ENCODE measurements at regions not wholly inside any gene's neighbourhood (a gene's known extent, or its start where the extent isn't known, plus 50 kb on each side); places are given as distances from the start of the nearest gene placed in this dataset.
"Not testable (repeated sequence)": the region's sequence is repeated elsewhere in the genome, so short reads cannot be mapped to it uniquely, and the experiment has no call there.

GRCh38 chr3:82165266-82165665 lies 403.8 kb upstream of the GBE1 start:
- no peak overlapping the region for H3K4me3 ChIP-seq (ENCODE audit: low read depth, low read length)
- DNase-seq (ENCODE audit: low read depth) = no peak
- TF ChIP-seq, protein P1, sequence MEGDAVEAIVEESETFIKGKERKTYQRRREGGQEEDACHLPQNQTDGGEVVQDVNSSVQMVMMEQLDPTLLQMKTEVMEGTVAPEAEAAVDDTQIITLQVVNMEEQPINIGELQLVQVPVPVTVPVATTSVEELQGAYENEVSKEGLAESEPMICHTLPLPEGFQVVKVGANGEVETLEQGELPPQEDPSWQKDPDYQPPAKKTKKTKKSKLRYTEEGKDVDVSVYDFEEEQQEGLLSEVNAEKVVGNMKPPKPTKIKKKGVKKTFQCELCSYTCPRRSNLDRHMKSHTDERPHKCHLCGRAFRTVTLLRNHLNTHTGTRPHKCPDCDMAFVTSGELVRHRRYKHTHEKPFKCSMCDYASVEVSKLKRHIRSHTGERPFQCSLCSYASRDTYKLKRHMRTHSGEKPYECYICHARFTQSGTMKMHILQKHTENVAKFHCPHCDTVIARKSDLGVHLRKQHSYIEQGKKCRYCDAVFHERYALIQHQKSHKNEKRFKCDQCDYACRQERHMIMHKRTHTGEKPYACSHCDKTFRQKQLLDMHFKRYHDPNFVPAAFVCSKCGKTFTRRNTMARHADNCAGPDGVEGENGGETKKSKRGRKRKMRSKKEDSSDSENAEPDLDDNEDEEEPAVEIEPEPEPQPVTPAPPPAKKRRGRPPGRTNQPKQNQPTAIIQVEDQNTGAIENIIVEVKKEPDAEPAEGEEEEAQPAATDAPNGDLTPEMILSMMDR (IDR thresholded peaks at IDR 0.05; ENCODE audit: control insufficient read depth, extremely low read depth, insufficient read depth) = no peak

GRCh38 chr3:82163907-82164520 lies 402.6 kb upstream of the GBE1 start:
- TF ChIP-seq, protein P1 (IDR thresholded peaks at IDR 0.05; ENCODE audit: control insufficient read depth, extremely low read depth, insufficient read depth) = no peak
- H3K4me3 ChIP-seq (ENCODE audit: low read depth, low read length) = no peak overlapping the region
- DNase-seq (ENCODE audit: low read depth) = no peak

GRCh38 chr3:82157952-82158351 lies 396.5 kb upstream of the GBE1 start:
- TF ChIP-seq, protein P1 (IDR thresholded peaks at IDR 0.05; ENCODE audit: control insufficient read depth, extremely low read depth, insufficient read depth) = no peak
- no peak for DNase-seq (ENCODE audit: low read depth)
- no peak overlapping the region for H3K4me3 ChIP-seq (ENCODE audit: low read depth, low read length)

DNA sequence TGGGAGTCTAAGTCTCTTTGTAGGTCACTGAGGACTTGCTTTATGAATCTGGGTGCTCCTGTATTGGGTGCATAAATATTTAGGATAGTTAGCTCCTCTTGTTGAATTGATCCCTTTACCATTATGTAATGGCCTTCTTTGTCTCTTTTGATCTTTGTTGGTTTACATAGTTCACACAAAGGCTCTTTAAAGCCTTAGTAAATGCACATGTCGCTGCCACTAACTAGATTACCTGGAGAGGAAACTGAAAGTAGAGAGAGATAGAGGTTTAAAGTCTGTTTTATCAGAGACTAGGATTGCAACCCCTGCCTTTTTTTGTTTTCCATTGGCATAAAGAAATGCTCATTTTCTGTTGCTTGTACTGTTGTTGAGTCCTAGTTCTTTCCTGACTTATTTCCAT lies 392.4 kb upstream of the GBE1 start:
- H3K4me3 ChIP-seq (ENCODE audit: low read depth, low read length); DNase-seq (ENCODE audit: low read depth): not testable (repeated sequence)

DNA sequence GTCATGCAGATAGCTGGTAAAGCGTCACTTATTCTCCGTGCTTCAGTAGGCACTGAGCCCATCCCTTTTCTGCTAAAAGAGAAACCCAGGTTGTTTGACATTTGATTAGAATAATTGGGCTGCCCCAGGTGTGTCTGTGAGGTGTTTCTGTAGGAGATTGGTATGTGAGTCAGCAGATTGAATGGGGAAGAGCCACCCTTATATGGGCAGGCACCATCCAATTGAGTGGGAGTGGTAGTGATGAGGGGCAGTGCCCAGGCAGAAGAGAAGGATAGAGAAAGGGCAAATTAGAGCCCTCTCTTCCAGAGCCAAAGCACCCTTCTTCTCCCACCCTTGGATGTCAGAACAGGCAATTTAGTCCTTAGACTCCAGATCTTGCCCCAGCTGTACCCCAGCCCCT lies 384.3 kb upstream of the GBE1 start:
- H3K4me3 ChIP-seq (ENCODE audit: low read depth, low read length) = no peak overlapping the region
- no peak for DNase-seq (ENCODE audit: low read depth)
- TF ChIP-seq, protein P1 (IDR thresholded peaks at IDR 0.05; ENCODE audit: control insufficient read depth, extremely low read depth, insufficient read depth) = no peak

- DNase-seq (ENCODE audit: low read depth) = no peak
- TF ChIP-seq, protein P1 (IDR thresholded peaks at IDR 0.05; ENCODE audit: control insufficient read depth, extremely low read depth, insufficient read depth) = no peak
- H3K4me3 ChIP-seq (ENCODE audit: low read depth, low read length) = no peak overlapping the region
These were observed 383.4 kb upstream of the GBE1 start for GRCh38 chr3:82144811-82145210.

GRCh38 chr3:82143661-82144412 lies 382.4 kb upstream of the GBE1 start:
- TF ChIP-seq, protein P1 (IDR thresholded peaks at IDR 0.05; ENCODE audit: control insufficient read depth, extremely low read depth, insufficient read depth) = no peak
- DNase-seq (ENCODE audit: low read depth) = peak; percentile 40
- no peak overlapping the region for H3K4me3 ChIP-seq (ENCODE audit: low read depth, low read length)
